DMS114 treated with DMSO at 0.1 percent for 48 hours (cell line): ENCODE measurements at regions not wholly inside any gene's neighbourhood (a gene's known extent, or its start where the extent isn't known, plus 50 kb on each side); places are given as distances from the start of the nearest gene placed in this dataset.

Source experiments
- DNase-seq: peaks from one replicate; lab custom pipeline; 2025; ENCODE audit not compliant: unreplicated experiment; lab: John Stamatoyannopoulos, UW

- no peak for DNase-seq
Measured at GRCh38 chr14:98802044-98802443, 470.0 kb downstream of the BCL11B start.

- DNase-seq, result no peak
Measured at GRCh38 chr14:98803196-98803595, 468.8 kb downstream of the BCL11B start.

- no peak for DNase-seq
Measured at GRCh38 chr14:98808494-98809407, 463.2 kb downstream of the BCL11B start.

- DNase-seq, result no peak
Measured at GRCh38 chr14:98816195-98816594, 455.8 kb downstream of the BCL11B start.

- no peak for DNase-seq
Measured at GRCh38 chr14:98816720-98817119, 455.3 kb downstream of the BCL11B start.

GRCh38 chr14:98819132-98819866 lies 452.7 kb downstream of the BCL11B start:
- no peak for DNase-seq

- no peak for DNase-seq
Measured at GRCh38 chr14:98819867-98820206, 452.2 kb downstream of the BCL11B start.

GRCh38 chr14:98822917-98823316 lies 449.1 kb downstream of the BCL11B start:
- DNase-seq, result no peak

- DNase-seq, result no peak
Measured at GRCh38 chr14:98826618-98827017, 445.4 kb downstream of the BCL11B start.

- DNase-seq, result no peak
Measured at GRCh38 chr14:98834119-98834518, 437.9 kb downstream of the BCL11B start.

- no peak for DNase-seq
Measured at GRCh38 chr14:98835051-98835824, 436.8 kb downstream of the BCL11B start.

- no peak for DNase-seq
Measured at GRCh38 chr14:98835825-98836100, 436.2 kb downstream of the BCL11B start.

- DNase-seq, result no peak
Measured at GRCh38 chr14:98840091-98840490, 431.9 kb downstream of the BCL11B start.

- DNase-seq, result no peak
Measured at GRCh38 chr14:98840511-98840910, 431.5 kb downstream of the BCL11B start.

- no peak for DNase-seq
Measured at GRCh38 chr14:98844456-98844855, 427.5 kb downstream of the BCL11B start.

- no peak for DNase-seq
Measured at GRCh38 chr14:98847521-98848468, 424.2 kb downstream of the BCL11B start.

GRCh38 chr14:98853063-98853729 lies 418.8 kb downstream of the BCL11B start:
- DNase-seq, result no peak

GRCh38 chr14:98855926-98856715 lies 415.9 kb downstream of the BCL11B start:
- DNase-seq, result no peak

GRCh38 chr14:98858158-98858557 lies 413.8 kb downstream of the BCL11B start:
- DNase-seq, result no peak
